IPS DF 6.9 (cell line): ENCODE measurements at regions not wholly inside any gene's neighbourhood (a gene's known extent, or its start where the extent isn't known, plus 50 kb on each side); places are given as distances from the start of the nearest gene placed in this dataset.

Source experiments
- DNase-seq: peaks from one replicate; pipeline ENCODE4 v3.0.0-alpha.2; 2013; ENCODE audit warnings: low read depth, low spot score
- H3K27ac ChIP-seq: one replicate; pipeline ENCODE4 v1.5.1; 2013; ENCODE audit warnings: low read length, control low read depth
- H3K27me3 ChIP-seq: 2 replicates; pipeline ENCODE4 v1.6.1; 2013; ENCODE audit warnings: mild to moderate bottlenecking, low read length; ENCODE audit not compliant: control insufficient read depth, insufficient read depth
- H3K36me3 ChIP-seq: 2 replicates; pipeline ENCODE4 v1.6.1; 2013; ENCODE audit warnings: low read length; ENCODE audit not compliant: control insufficient read depth, insufficient read depth
- H3K4me1 ChIP-seq: 2 replicates; pipeline ENCODE4 v1.6.1; 2013; ENCODE audit warnings: low read length; ENCODE audit not compliant: control insufficient read depth, insufficient read depth
- H3K4me3 ChIP-seq: 2 replicates; pipeline ENCODE4 v1.5.1; 2013; ENCODE audit warnings: mild to moderate bottlenecking, low read length
- H3K9me3 ChIP-seq: 2 replicates; pipeline ENCODE4 v1.6.1; 2013; ENCODE audit warnings: low read length, inconsistent platforms; ENCODE audit not compliant: control insufficient read depth, insufficient read depth
- WGBS: extraction: QIAGEN DNeasy Blood & Tissue Kit; methylation state at CpG from one replicate; pipeline ENCODE4 v1.1.7; 2013; ENCODE audit warnings: mixed read lengths, missing lambda C conversion rate; ENCODE audit not compliant: insufficient read length, insufficient coverage; 5-methylcytosine and 5-hydroxymethylcytosine counted together

- DNase-seq, result no peak
- WGBS, result 100% methylated on average over 1 of the region's 1 CpG
- Histone ChIP-seq H3K27ac (no peak overlapping the region), H3K4me1 (no peaks in the 10 kb centered on the region), H3K36me3 (no peaks in the 10 kb centered on the region), H3K27me3 (no peaks in the 10 kb centered on the region), H3K9me3 (no peaks in the 10 kb centered on the region), H3K4me3 (no peak overlapping the region)
These were observed 137.9 kb upstream of the POU1F1 start for GRCh38 chr3:87414271-87414670.

GRCh38 chr3:87413814-87414213 is 137.4 kb upstream of the POU1F1 start:
- Histone ChIP-seq H3K9me3 (no peaks in the 10 kb centered on the region), H3K27ac (no peak overlapping the region), H3K36me3 (no peaks in the 10 kb centered on the region), H3K4me3 (no peak overlapping the region), H3K27me3 (no peaks in the 10 kb centered on the region), H3K4me1 (no peaks in the 10 kb centered on the region)
- DNase-seq, result no peak
- WGBS, result no CpG with 5 or more reads among the region's 3 CpGs

- no peak overlapping the region for H3K4me3 ChIP-seq
- no peaks in the 10 kb centered on the region for H3K9me3 ChIP-seq
- no peak for DNase-seq
- no peak overlapping the region for H3K27ac ChIP-seq
- no peaks in the 10 kb centered on the region for H3K4me1 ChIP-seq
- no peaks in the 10 kb centered on the region for H3K36me3 ChIP-seq
- H3K27me3 ChIP-seq, result no peaks in the 10 kb centered on the region
These were observed 133.7 kb upstream of the POU1F1 start for GRCh38 chr3:87410110-87410509.

- H3K27ac ChIP-seq, result no peak overlapping the region
- H3K27me3 ChIP-seq, result no peaks in the 10 kb centered on the region
- no peak for DNase-seq
- H3K4me1 ChIP-seq, result no peaks in the 10 kb centered on the region
- no peaks in the 10 kb centered on the region for H3K36me3 ChIP-seq
- H3K9me3 ChIP-seq, result no peaks in the 10 kb centered on the region
- no CpG with 5 or more reads among the region's 4 CpGs for WGBS
- H3K4me3 ChIP-seq, result no peak overlapping the region
These were observed 121.9 kb upstream of the POU1F1 start for GRCh38 chr3:87398168-87398801.

- Histone ChIP-seq H3K27ac (no peak overlapping the region), H3K27me3 (no peaks in the 10 kb centered on the region), H3K4me1 (no peaks in the 10 kb centered on the region), H3K4me3 (no peak overlapping the region), H3K9me3 (no peaks in the 10 kb centered on the region), H3K36me3 (no peaks in the 10 kb centered on the region)
- WGBS, result 100% methylated on average over 1 of the region's 2 CpGs
- DNase-seq, result no peak
These were observed 120.8 kb upstream of the POU1F1 start for GRCh38 chr3:87397211-87397610.

- H3K4me1 ChIP-seq, result no peaks in the 10 kb centered on the region; the same call in 1 of the 2 replicates
- no peak for DNase-seq
- H3K4me3 ChIP-seq, result no peak overlapping the region
- no peaks in the 10 kb centered on the region for H3K36me3 ChIP-seq
- no CpG with 5 or more reads among the region's 3 CpGs for WGBS
- H3K27ac ChIP-seq, result no peak overlapping the region
- no peaks in the 10 kb centered on the region for H3K9me3 ChIP-seq
- no peaks in the 10 kb centered on the region for H3K27me3 ChIP-seq
These were observed 114.4 kb upstream of the POU1F1 start for GRCh38 chr3:87390821-87391220.

GRCh38 chr3:87390353-87390752 is 114.0 kb upstream of the POU1F1 start:
- Histone ChIP-seq H3K27ac (no peak overlapping the region), H3K4me1 (no peaks in the 10 kb centered on the region; the same call in 1 of the 2 replicates), H3K4me3 (no peak overlapping the region), H3K9me3 (no peaks in the 10 kb centered on the region), H3K36me3 (no peaks in the 10 kb centered on the region), H3K27me3 (no peaks in the 10 kb centered on the region)
- DNase-seq, result no peak
- no CpG with 5 or more reads among the region's 4 CpGs for WGBS

GRCh38 chr3:87375231-87375682 is 98.9 kb upstream of the POU1F1 start:
- WGBS, result no CpG with 5 or more reads among the region's 30 CpGs
- H3K36me3 ChIP-seq, result no peaks in the 10 kb centered on the region; the same call in 1 of the 2 replicates

GRCh38 chr3:87370007-87370406 is 93.6 kb upstream of the POU1F1 start:
- H3K27ac ChIP-seq, result no peak overlapping the region
- no peaks in the 10 kb centered on the region for H3K4me1 ChIP-seq
- H3K9me3 ChIP-seq, result no peaks in the 10 kb centered on the region; the same call in 1 of the 2 replicates
- H3K4me3 ChIP-seq, result no peak overlapping the region
- H3K27me3 ChIP-seq, result no peaks in the 10 kb centered on the region
- no CpG with 5 or more reads among the region's 1 CpG for WGBS
- DNase-seq, result no peak
- no peaks in the 10 kb centered on the region; the same call in 1 of the 2 replicates for H3K36me3 ChIP-seq

More at GRCh38 chr3:87375231-87375682, 98.9 kb upstream of the POU1F1 start:
- H3K27me3 ChIP-seq, result no peaks in the 10 kb centered on the region
- no peaks in the 10 kb centered on the region for H3K4me1 ChIP-seq
- no peaks in the 10 kb centered on the region; the same call in 1 of the 2 replicates for H3K9me3 ChIP-seq
- H3K4me3 ChIP-seq, result no peak overlapping the region
- DNase-seq, result no peak
- H3K27ac ChIP-seq, result no peak overlapping the region

- Histone ChIP-seq H3K4me1 (no peaks in the 10 kb centered on the region), H3K27ac (no peak overlapping the region), H3K27me3 (no peaks in the 10 kb centered on the region), H3K36me3 (no peaks in the 10 kb centered on the region), H3K4me3 (no peak overlapping the region), H3K9me3 (no peaks in the 10 kb centered on the region)
- no CpG with 5 or more reads among the region's 1 CpG for WGBS
- no peak for DNase-seq
These were observed 91.4 kb upstream of the POU1F1 start for GRCh38 chr3:87367736-87368135.

GRCh38 chr3:87363721-87364120 is 87.3 kb upstream of the POU1F1 start:
- DNase-seq, result no peak
- Histone ChIP-seq H3K27me3 (no peaks in the 10 kb centered on the region), H3K4me1 (no peaks in the 10 kb centered on the region), H3K36me3 (no peaks in the 10 kb centered on the region), H3K27ac (no peak overlapping the region), H3K4me3 (no peak overlapping the region), H3K9me3 (no peaks in the 10 kb centered on the region)
- WGBS, result no CpG with 5 or more reads among the region's 2 CpGs
